Anterior cingulate cortex (tissue), 58 donors: ENCODE measurements at regions not wholly inside any gene's neighbourhood (a gene's known extent, or its start where the extent isn't known, plus 50 kb on each side); places are given as distances from the start of the nearest gene placed in this dataset.
A peak's percentile ranks its signal among the peaks of the same experiment; 100 is the strongest.

Source experiments
- DNase-seq, 58 donors: peaks; one replicate each; lab custom pipeline; 2025; lab: John Stamatoyannopoulos, UW

- DNase-seq = no peak
Measured at GRCh38 chr4:163621821-163622220, 127.3 kb downstream of the TMA16 start.

GRCh38 chr4:163622379-163623035, 128.0 kb downstream of the TMA16 start:
- peak in 8 of 58 donors; percentile 2 to 28 (median 10) for DNase-seq

GRCh38 chr4:163623787-163624186, 129.3 kb downstream of the TMA16 start:
- no peak for DNase-seq

GRCh38 chr4:163624727-163625126, 130.2 kb downstream of the TMA16 start:
- no peak for DNase-seq

- DNase-seq = no peak
Measured at GRCh38 chr4:163631288-163631687, 136.8 kb downstream of the TMA16 start.

- no peak for DNase-seq
Measured at GRCh38 chr4:163638909-163639308, 144.4 kb downstream of the TMA16 start.

GRCh38 chr4:163649557-163650091, 155.1 kb downstream of the TMA16 start:
- DNase-seq = no peak

- no peak for DNase-seq
Measured at GRCh38 chr4:163651761-163652160, 157.3 kb downstream of the TMA16 start.

- DNase-seq = no peak
Measured at GRCh38 chr4:163654621-163655020, 160.1 kb downstream of the TMA16 start.

- DNase-seq = no peak
Measured at GRCh38 chr4:163660636-163661035, 166.1 kb downstream of the TMA16 start.

GRCh38 chr4:163662768-163663167, 168.3 kb downstream of the TMA16 start:
- no peak for DNase-seq

- no peak for DNase-seq
Measured at GRCh38 chr4:163663454-163664225, 169.2 kb downstream of the TMA16 start.

GRCh38 chr4:163665101-163665500, 170.6 kb downstream of the TMA16 start:
- DNase-seq = no peak

GRCh38 chr4:163665521-163666331, 171.2 kb downstream of the TMA16 start:
- DNase-seq = no peak

- DNase-seq = no peak
Measured at GRCh38 chr4:163666332-163666873, 171.9 kb downstream of the TMA16 start.

- DNase-seq = no peak
Measured at GRCh38 chr4:163672751-163673150, 178.3 kb downstream of the TMA16 start.

- no peak for DNase-seq
Measured at GRCh38 chr4:163673848-163674697, 179.6 kb downstream of the TMA16 start.

GRCh38 chr4:163679189-163679588, 184.7 kb downstream of the TMA16 start:
- peak in 1 of 58 donors; percentile 3 for DNase-seq

- DNase-seq = no peak
Measured at GRCh38 chr4:163680386-163681098, 186.1 kb downstream of the TMA16 start.
